Smooth muscle cell (in vitro differentiated cells): ENCODE measurements at regions not wholly inside any gene's neighbourhood (a gene's known extent, or its start where the extent isn't known, plus 50 kb on each side); places are given as distances from the start of the nearest gene placed in this dataset.

Experiments
- DNase-seq: peaks from one replicate; lab custom pipeline; 2025; ENCODE audit not compliant: unreplicated experiment; lab: John Stamatoyannopoulos, UW
- H2AFZ ChIP-seq: fragments of 200-600 bp; sonication (generic); 2 replicates; pipeline ENCODE4 v1.6.0; 2016; ENCODE audit warnings: antibody characterized with exemption, low read depth, mild to moderate bottlenecking
- H3F3A ChIP-seq: fragments of 200-600 bp; sonication (generic); 2 replicates; pipeline ENCODE4 v1.6.0; 2017; ENCODE audit warnings: antibody characterized with exemption, low read depth
- H3K27ac ChIP-seq: fragments of 200-600 bp; sonication (generic); 2 replicates; pipeline ENCODE4 v1.5.1; 2016; ENCODE audit warnings: low read depth, mild to moderate bottlenecking
- H3K27me3 ChIP-seq: fragments of 200-600 bp; sonication (generic); 2 replicates; pipeline ENCODE4 v1.6.1; 2016; ENCODE audit warnings: low read depth, mild to moderate bottlenecking
- H3K36me3 ChIP-seq: fragments of 200-600 bp; sonication (generic); 2 replicates; pipeline ENCODE4 v1.5.1; 2016; ENCODE audit warnings: low read depth
- H3K4me1 ChIP-seq: fragments of 200-600 bp; sonication (generic); 2 replicates; pipeline ENCODE4 v1.5.1; 2016; ENCODE audit warnings: low read depth
- H3K4me2 ChIP-seq: fragments of 200-600 bp; sonication (generic); 2 replicates; pipeline ENCODE4 v1.6.0; 2016; ENCODE audit warnings: mild to moderate bottlenecking
- H3K4me3 ChIP-seq: fragments of 200-600 bp; sonication (generic); 2 replicates; pipeline ENCODE4 v1.5.1; 2016; ENCODE audit warnings: mild to moderate bottlenecking
- H3K79me2 ChIP-seq: fragments of 200-600 bp; sonication (generic); 2 replicates; pipeline ENCODE4 v1.6.0; 2016; ENCODE audit warnings: low read depth, mild to moderate bottlenecking
- H3K9ac ChIP-seq: fragments of 200-600 bp; sonication (generic); 2 replicates; pipeline ENCODE4 v1.6.0; 2016; ENCODE audit warnings: low read depth
- H3K9me3 ChIP-seq: fragments of 200-600 bp; sonication (generic); replicated peaks from 2 replicates; pipeline ENCODE4 v1.5.1; 2016; ENCODE audit warnings: low read depth
- H4K20me1 ChIP-seq: fragments of 200-600 bp; sonication (generic); 2 replicates; pipeline ENCODE4 v1.6.0; 2016; ENCODE audit warnings: low read depth
- CTCF ChIP-seq: fragments of 200-600 bp; sonication (generic); IDR thresholded peaks from 2 replicates; pipeline ENCODE4 v1.5.1; 2017; ENCODE audit warnings: borderline replicate concordance, mild to moderate bottlenecking, antibody characterized with exemption; ENCODE audit not compliant: insufficient read depth, poor library complexity, severe bottlenecking
- WGBS: methylation state at CpG from one replicate; pipeline ENCODE4 v1.1.7; 2016; ENCODE audit warnings: low lambda C conversion rate; 5-methylcytosine and 5-hydroxymethylcytosine counted together

GRCh38 chr13:107331359-107331758 lies 763.4 kb upstream of the ARGLU1 start:
- Histone ChIP-seq H3K27me3 (no peaks in the 10 kb centered on the region), H2AFZ (no peak overlapping the region), H3K79me2 (no peaks in the 10 kb centered on the region), H3F3A (no peaks in the 10 kb centered on the region), H3K4me2 (no peak overlapping the region), H3K27ac (no peak overlapping the region), H4K20me1 (no peaks in the 10 kb centered on the region), H3K4me3 (no peak overlapping the region), H3K9ac (no peak overlapping the region), H3K36me3 (no peaks in the 10 kb centered on the region), H3K4me1 (no peaks in the 10 kb centered on the region), H3K9me3 (no peaks in the 10 kb centered on the region)
- no peak for DNase-seq
- no peak for TF ChIP-seq CTCF
- WGBS, result 86% methylated on average over 5 of the region's 5 CpGs

GRCh38 chr13:107330484-107330883 lies 762.5 kb upstream of the ARGLU1 start:
- no peak overlapping the region for H3K27ac ChIP-seq

GRCh38 chr13:107329991-107330390 lies 762.1 kb upstream of the ARGLU1 start:
- Histone ChIP-seq H3K4me3 (no peak overlapping the region), H3K9me3 (no peaks in the 10 kb centered on the region), H3K79me2 (no peaks in the 10 kb centered on the region), H2AFZ (no peak overlapping the region), H3K4me1 (no peaks in the 10 kb centered on the region), H3F3A (no peaks in the 10 kb centered on the region), H3K27me3 (no peaks in the 10 kb centered on the region), H3K27ac (no peak overlapping the region), H3K4me2 (no peak overlapping the region), H3K9ac (no peak overlapping the region), H4K20me1 (no peaks in the 10 kb centered on the region), H3K36me3 (no peaks in the 10 kb centered on the region)
- DNase-seq, result no peak
- TF ChIP-seq CTCF, result no peak
- 83% methylated on average over 5 of the region's 5 CpGs for WGBS

More at GRCh38 chr13:107330484-107330883, 762.5 kb upstream of the ARGLU1 start:
- no peak for TF ChIP-seq CTCF
- 93% methylated on average over 3 of the region's 3 CpGs for WGBS
- no peaks in the 10 kb centered on the region for H3K27me3 ChIP-seq
- no peak overlapping the region for H2AFZ ChIP-seq
- no peak for DNase-seq
- H3K79me2 ChIP-seq, result no peaks in the 10 kb centered on the region
- no peaks in the 10 kb centered on the region for H3F3A ChIP-seq
- no peaks in the 10 kb centered on the region for H3K4me1 ChIP-seq
- no peaks in the 10 kb centered on the region for H4K20me1 ChIP-seq
- H3K9ac ChIP-seq, result no peak overlapping the region
- H3K36me3 ChIP-seq, result no peaks in the 10 kb centered on the region
- no peak overlapping the region for H3K4me2 ChIP-seq
- H3K4me3 ChIP-seq, result no peak overlapping the region
- H3K9me3 ChIP-seq, result no peaks in the 10 kb centered on the region

- Histone ChIP-seq H2AFZ (no peak overlapping the region), H3K4me3 (no peak overlapping the region), H3K4me1 (no peaks in the 10 kb centered on the region), H3K36me3 (no peaks in the 10 kb centered on the region), H3K9ac (no peak overlapping the region), H3K4me2 (no peak overlapping the region), H3K27ac (no peak overlapping the region), H4K20me1 (no peaks in the 10 kb centered on the region), H3K27me3 (no peaks in the 10 kb centered on the region), H3K79me2 (no peaks in the 10 kb centered on the region), H3K9me3 (no peaks in the 10 kb centered on the region), H3F3A (no peaks in the 10 kb centered on the region)
- no peak for TF ChIP-seq CTCF
- WGBS, result 86% methylated on average over 2 of the region's 2 CpGs
- no peak for DNase-seq
Observed at GRCh38 chr13:107324416-107325204, 756.7 kb upstream of the ARGLU1 start.
